GM19467 (cell line): ENCODE measurements at regions not wholly inside any gene's neighbourhood (a gene's known extent, or its start where the extent isn't known, plus 50 kb on each side); places are given as distances from the start of the nearest gene placed in this dataset.

Experiments used
- ATAC-seq: cut with Tn5 transposase; IDR thresholded peaks from one replicate; pipeline ENCODE4 v1.9.1; 2021; ENCODE audit warnings: mild to moderate bottlenecking, moderate library complexity; ENCODE audit not compliant: unreplicated experiment

DNA sequence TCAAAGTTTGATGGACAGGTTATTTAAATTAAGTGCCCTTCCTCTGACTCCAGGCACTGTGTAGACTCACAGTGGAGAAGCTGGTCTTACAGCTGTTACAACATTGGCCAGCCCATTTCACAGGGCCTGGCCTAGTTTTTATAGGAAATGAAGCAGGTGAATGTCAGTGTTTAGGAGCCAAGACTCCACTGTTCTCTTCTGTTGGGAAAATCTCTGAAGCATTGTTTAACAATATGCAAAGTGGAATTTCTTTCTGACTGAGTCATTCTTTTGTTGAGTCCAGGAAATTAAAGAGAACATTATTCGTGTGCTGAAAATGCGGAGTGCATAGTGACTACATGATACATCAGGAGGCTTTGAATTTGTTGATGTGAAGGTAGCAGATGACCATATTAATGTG, 64.7 kb downstream of the ARRDC4 start:
- no peak for ATAC-seq

- no peak for ATAC-seq
These were observed 74.2 kb downstream of the ARRDC4 start for GRCh38 chr15:98034731-98035130.

GRCh38 chr15:98035134-98035533, 74.6 kb downstream of the ARRDC4 start:
- no peak for ATAC-seq

GRCh38 chr15:98035577-98036010, 75.1 kb downstream of the ARRDC4 start:
- no peak for ATAC-seq

DNA sequence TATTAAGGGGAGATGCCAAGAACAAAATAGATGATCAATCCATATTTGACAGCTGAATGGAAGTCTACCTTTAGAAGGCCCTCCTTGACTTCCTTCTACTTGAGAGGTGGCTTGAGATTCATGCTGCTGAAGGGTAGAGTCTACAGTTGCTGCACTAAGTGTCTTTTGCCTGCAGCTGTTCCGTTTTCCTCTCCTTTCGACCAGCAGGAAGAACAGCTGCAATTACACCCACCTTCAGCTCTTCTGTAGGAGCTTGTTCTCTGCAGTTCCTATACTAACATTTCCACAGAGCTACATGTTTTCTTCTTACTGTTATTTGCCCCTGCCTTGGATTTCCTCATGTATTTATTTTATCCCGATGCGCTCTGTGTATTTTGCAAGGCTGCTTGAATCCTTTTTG, 79.1 kb downstream of the ARRDC4 start:
- ATAC-seq = no peak

DNA sequence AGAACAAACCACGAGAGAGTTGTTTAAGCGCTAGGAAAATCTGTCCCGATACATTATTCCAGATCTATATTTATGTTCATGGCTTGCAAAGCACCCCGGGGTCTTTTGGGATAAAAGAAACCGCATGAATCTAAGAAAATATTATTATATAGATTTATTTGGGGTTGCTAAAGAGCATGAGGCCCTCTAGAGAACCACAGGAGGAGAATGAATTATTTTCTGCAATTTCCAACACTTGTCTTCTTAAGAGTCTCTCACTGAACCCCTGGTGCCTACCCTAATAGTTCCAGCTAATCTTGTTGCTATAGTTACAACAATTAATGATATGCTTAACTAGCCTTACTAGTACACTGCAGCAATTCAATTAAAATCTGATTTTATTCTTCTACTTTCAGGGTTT, 79.6 kb downstream of the ARRDC4 start:
- no peak for ATAC-seq

- no peak for ATAC-seq
These were observed 82.9 kb downstream of the ARRDC4 start for GRCh38 chr15:98043160-98044014.

DNA sequence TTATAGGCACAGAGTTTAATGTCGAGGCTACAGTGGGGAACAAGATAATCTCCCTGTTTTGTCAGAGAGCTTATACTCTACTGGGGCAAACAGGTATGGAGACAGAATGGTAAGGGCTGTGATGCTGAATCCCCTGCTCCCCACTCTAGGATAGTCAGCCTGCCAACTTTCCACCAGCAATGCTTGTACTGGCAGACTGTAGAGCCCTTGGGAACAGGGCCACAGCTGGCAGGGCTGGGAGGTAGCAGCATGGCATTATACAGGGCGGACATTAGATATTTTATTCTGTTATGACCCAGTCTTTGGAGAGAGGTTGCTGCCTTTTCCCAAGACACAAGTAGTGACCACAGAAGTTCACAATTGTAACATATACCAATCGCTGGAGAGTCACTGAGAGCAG, 91.2 kb downstream of the ARRDC4 start:
- ATAC-seq = no peak

GRCh38 chr15:98057453-98057852, 97.0 kb downstream of the ARRDC4 start:
- ATAC-seq = no peak

- ATAC-seq = no peak
These were observed 102.4 kb downstream of the ARRDC4 start for GRCh38 chr15:98062869-98063268.

DNA sequence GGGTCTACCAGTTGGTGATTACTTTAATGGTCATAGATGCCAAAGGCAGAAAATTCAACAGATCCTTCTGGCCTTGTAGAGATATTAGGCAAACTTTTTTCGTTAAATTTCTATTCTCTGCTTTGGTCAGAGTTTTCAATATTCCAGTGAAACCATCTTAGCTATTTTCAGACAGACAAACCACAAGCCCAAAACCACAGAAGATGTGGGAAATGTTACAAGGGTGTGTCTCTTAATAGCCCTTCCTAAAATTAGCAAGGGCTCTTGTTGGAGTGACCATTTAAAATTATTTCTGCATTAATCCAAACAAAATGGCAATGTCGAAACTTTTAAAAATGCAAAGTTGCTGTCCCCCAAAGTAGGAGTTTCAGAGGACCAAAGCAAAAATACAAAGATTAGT, 102.8 kb downstream of the ARRDC4 start:
- ATAC-seq = no peak

- no peak for ATAC-seq
These were observed 103.4 kb downstream of the ARRDC4 start for GRCh38 chr15:98063871-98064270.

GRCh38 chr15:98067339-98067738, 106.8 kb downstream of the ARRDC4 start:
- ATAC-seq = no peak

DNA sequence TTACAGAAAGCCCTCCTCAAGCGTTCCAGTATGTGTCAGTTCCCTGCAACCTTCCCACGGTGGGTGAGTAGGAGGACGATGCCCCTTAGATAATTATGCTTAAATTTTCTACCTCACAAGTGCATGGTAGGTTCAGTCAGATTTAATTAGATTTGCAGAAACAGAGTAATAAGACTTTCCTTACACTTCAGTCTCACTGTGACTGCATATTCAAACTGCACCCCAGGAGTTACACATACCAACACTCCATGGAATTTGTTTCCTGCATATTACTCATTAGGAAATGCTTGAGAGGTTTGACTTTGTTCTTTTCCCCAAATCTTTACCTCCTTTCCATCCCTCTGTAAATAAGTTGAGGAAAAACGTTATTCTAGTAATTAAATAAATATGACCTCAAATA, 108.8 kb downstream of the ARRDC4 start:
- ATAC-seq = no peak

DNA sequence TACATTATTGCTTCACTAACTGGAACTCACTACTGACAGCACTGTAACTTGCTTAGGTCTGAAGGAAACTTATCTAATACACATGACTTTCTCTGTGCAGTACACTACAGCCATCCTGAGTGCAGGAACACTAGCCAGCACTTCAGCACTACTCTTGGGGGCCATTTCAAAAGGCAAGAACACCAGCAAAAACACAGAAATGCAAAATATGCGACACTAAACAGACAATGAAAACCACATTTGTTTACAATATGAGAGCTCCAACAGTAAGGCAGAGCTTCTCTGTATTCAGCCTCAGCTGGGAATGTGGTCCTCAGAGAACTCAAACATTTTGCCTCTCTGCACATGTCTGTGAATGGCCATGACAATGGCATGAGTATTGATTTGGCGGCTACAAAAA, 109.6 kb downstream of the ARRDC4 start:
- no peak for ATAC-seq

- no peak for ATAC-seq
These were observed 111.3 kb downstream of the ARRDC4 start for GRCh38 chr15:98071786-98072185.

GRCh38 chr15:98075441-98075840, 114.9 kb downstream of the ARRDC4 start:
- ATAC-seq = no peak

- no peak for ATAC-seq
These were observed 115.7 kb downstream of the ARRDC4 start for GRCh38 chr15:98076021-98076816.

- no peak for ATAC-seq
These were observed 116.7 kb downstream of the ARRDC4 start for GRCh38 chr15:98077186-98077585.

DNA sequence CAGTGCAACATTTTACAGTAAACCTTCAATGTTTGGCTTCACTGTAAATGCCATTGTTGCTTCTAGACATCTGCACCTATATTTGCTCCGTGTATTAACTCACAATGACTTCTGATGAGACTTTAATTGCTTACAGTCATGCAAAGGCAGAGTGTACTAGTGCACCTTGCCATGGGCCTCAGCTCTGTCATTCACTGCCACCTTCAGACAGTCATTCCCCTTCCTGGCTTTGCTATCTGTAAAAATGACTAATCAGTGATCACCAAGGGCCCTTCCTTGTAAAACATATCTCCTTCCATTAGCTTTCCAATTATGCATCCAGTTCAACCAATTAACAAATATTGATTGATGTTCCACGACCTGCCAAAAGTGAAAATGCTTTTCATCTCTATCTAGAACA, 120.3 kb downstream of the ARRDC4 start:
- ATAC-seq = no peak

- ATAC-seq = no peak
These were observed 122.9 kb downstream of the ARRDC4 start for GRCh38 chr15:98083203-98083910.
